ENCODE measurements at regions not wholly inside any gene's neighbourhood (a gene's known extent, or its start where the extent isn't known, plus 50 kb on each side); places are given as distances from the start of the nearest gene placed in this dataset.
A peak's percentile ranks its signal among the peaks of the same experiment; 100 is the strongest.
"Not testable (repeated sequence)": the region's sequence is repeated elsewhere in the genome, so short reads cannot be mapped to it uniquely, and the experiment has no call there.

- DNase-seq (ENCODE audit: low read depth in 2 of 2), result no peak
These were observed 66.3 kb upstream of the UFM1 start for GRCh38 chr13:38283346-38283745.

- DNase-seq (ENCODE audit: low read depth in 2 of 2), result no peak
These were observed 84.5 kb upstream of the UFM1 start for GRCh38 chr13:38265132-38265497.

GRCh38 chr13:38264363-38265131 lies 85.1 kb upstream of the UFM1 start:
- no peak for DNase-seq (ENCODE audit: low read depth in 2 of 2)

- no peak for DNase-seq (ENCODE audit: low read depth in 2 of 2)
These were observed 87.4 kb upstream of the UFM1 start for GRCh38 chr13:38262211-38262610.

GRCh38 chr13:38255600-38255999 lies 94.1 kb upstream of the UFM1 start:
- DNase-seq (ENCODE audit: low read depth in 2 of 2), result no peak

GRCh38 chr13:38239874-38240273 lies 109.8 kb upstream of the UFM1 start:
- no peak for DNase-seq (ENCODE audit: low read depth in 2 of 2)

GRCh38 chr13:38228322-38228721 lies 121.3 kb upstream of the UFM1 start:
- no peak for DNase-seq (ENCODE audit: low read depth in 2 of 2)

GRCh38 chr13:38226496-38226895 lies 123.2 kb upstream of the UFM1 start:
- DNase-seq (ENCODE audit: low read depth in 2 of 2), result no peak

GRCh38 chr13:38223089-38223488 lies 126.6 kb upstream of the UFM1 start:
- DNase-seq (ENCODE audit: low read depth in 2 of 2), result no peak

GRCh38 chr13:38221120-38221519 lies 128.5 kb upstream of the UFM1 start:
- DNase-seq (ENCODE audit: low read depth in 2 of 2), result not testable (repeated sequence)

GRCh38 chr13:38216181-38216580 lies 133.5 kb upstream of the UFM1 start:
- DNase-seq (ENCODE audit: low read depth in 2 of 2), result no peak

- no peak for DNase-seq (ENCODE audit: low read depth in 2 of 2)
These were observed 136.3 kb upstream of the UFM1 start for GRCh38 chr13:38213314-38213713.

GRCh38 chr13:38210928-38211596 lies 138.6 kb upstream of the UFM1 start:
- DNase-seq (ENCODE audit: low read depth in 2 of 2), result no peak

- DNase-seq (ENCODE audit: low read depth in 2 of 2), result no peak
These were observed 145.1 kb upstream of the UFM1 start for GRCh38 chr13:38204556-38204955.

- peak in 1 of 2 donors; percentile 2 for DNase-seq (ENCODE audit: low read depth in 2 of 2)
These were observed 146.9 kb upstream of the UFM1 start for GRCh38 chr13:38202740-38203139.

GRCh38 chr13:38191016-38191415 lies 158.6 kb upstream of the UFM1 start:
- DNase-seq (ENCODE audit: low read depth in 2 of 2), result no peak

GRCh38 chr13:38180670-38181069 lies 169.0 kb upstream of the UFM1 start:
- DNase-seq (ENCODE audit: low read depth in 2 of 2), result no peak

- no peak for DNase-seq (ENCODE audit: low read depth in 2 of 2)
These were observed 169.5 kb upstream of the UFM1 start for GRCh38 chr13:38180126-38180525.

GRCh38 chr13:38176664-38177063 lies 173.0 kb upstream of the UFM1 start:
- DNase-seq (ENCODE audit: low read depth in 2 of 2), result no peak

GRCh38 chr13:38173403-38173802 lies 176.2 kb upstream of the UFM1 start:
- no peak for DNase-seq (ENCODE audit: low read depth in 2 of 2)

GRCh38 chr13:38167164-38167822 lies 182.4 kb upstream of the UFM1 start:
- DNase-seq (ENCODE audit: low read depth in 2 of 2), result no peak

- no peak for DNase-seq (ENCODE audit: low read depth in 2 of 2)
These were observed 183.5 kb upstream of the UFM1 start for GRCh38 chr13:38166116-38166515.

GRCh38 chr13:38160131-38160530 lies 189.5 kb upstream of the UFM1 start:
- DNase-seq (ENCODE audit: low read depth in 2 of 2), result no peak
